ENCODE measurements at regions not wholly inside any gene's neighbourhood (a gene's known extent, or its start where the extent isn't known, plus 50 kb on each side); places are given as distances from the start of the nearest gene placed in this dataset.

DNA sequence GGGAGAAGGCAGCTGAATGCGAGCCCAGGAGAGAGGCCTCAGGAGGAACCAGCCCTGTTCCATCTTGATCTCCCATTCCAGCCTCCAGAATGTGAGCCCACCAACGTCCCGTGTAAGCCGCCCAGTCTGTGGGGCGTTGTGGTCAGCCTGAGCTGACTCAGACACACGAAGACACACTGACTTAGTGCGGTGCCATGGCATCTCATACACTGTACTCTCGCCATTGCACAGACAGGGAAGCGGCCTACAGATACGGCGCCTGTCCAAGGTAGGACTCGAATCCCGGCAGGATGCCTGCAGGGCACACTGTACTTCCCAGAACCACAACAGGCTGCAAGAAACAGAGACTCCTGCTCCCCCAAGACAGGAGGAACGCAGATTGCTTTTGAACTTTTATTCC, 179.6 kb downstream of the CTTN start:
- Histone ChIP-seq H3K4me3 (no peak overlapping the region), H3K27ac (no peak overlapping the region), H3K79me2 (ENCODE audit: low read depth) (no peaks in the 10 kb centered on the region), H3K36me3 (ENCODE audit: low read depth) (no peaks in the 10 kb centered on the region), H2AFZ (no peak overlapping the region), H3K4me1 (replicated peaks; ENCODE audit: insufficient read depth) (no peaks in the 10 kb centered on the region), H3K9me2 (ENCODE audit: insufficient read depth) (no peaks in the 10 kb centered on the region), H4K20me1 (ENCODE audit: insufficient read depth) (peaks cover 57% of the 10 kb centered on the region), H3K27me3 (ENCODE audit: insufficient read depth, low read depth) (no peaks in the 10 kb centered on the region), H3K4me2 (no peak overlapping the region), H3K9me3 (ENCODE audit: insufficient read depth, low read depth) (no peaks in the 10 kb centered on the region), H3F3A (ENCODE audit: insufficient read depth, low read depth) (no peaks in the 10 kb centered on the region)
- CTCF ChIA-PET, result no interaction called here
- no TSS peak for BruUV-seq (replicated peaks)
- POLR2A ChIA-PET (ENCODE audit: unreplicated experiment), result no interaction called here
- no peak for TF ChIP-seq EZH2 (IDR thresholded peaks at IDR 0.05; ENCODE audit: low read depth)
- intact Hi-C loops (cut with micrococcal nuclease; ENCODE audit: unreplicated experiment), result no loop called here
- DNase-seq, result no peak

DNA sequence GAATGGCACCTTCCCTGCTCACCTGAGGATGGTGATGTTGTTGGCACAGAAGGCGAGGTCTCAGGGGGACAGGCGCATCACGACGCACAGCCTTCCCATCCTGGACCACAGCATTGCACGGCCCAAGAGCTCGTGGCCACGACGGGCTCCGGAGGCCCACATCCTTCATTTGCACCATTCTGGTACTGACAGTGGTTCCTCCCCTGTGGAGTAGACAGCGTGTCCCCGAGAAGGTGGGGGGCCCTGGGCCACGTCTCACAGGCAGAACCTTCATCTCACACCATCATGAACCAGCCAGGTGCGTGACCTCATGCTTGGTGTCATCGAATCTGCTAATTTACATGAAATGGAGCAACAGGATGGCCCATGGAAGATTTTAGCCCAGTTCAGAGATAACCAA, 180.0 kb downstream of the CTTN start:
- POLR2A ChIA-PET (ENCODE audit: unreplicated experiment), result no interaction called here
- CTCF ChIA-PET, result no interaction called here
- Histone ChIP-seq H3K4me1 (replicated peaks; ENCODE audit: insufficient read depth) (no peaks in the 10 kb centered on the region), H3K9me2 (ENCODE audit: insufficient read depth) (no peaks in the 10 kb centered on the region), H2AFZ (no peak overlapping the region), H3K79me2 (ENCODE audit: low read depth) (no peaks in the 10 kb centered on the region), H3K4me3 (no peak overlapping the region), H3K27me3 (ENCODE audit: insufficient read depth, low read depth) (no peaks in the 10 kb centered on the region), H4K20me1 (ENCODE audit: insufficient read depth) (peaks cover 60% of the 10 kb centered on the region), H3K9me3 (ENCODE audit: insufficient read depth, low read depth) (no peaks in the 10 kb centered on the region), H3K4me2 (no peak overlapping the region), H3K36me3 (ENCODE audit: low read depth) (no peaks in the 10 kb centered on the region), H3F3A (ENCODE audit: insufficient read depth, low read depth) (no peaks in the 10 kb centered on the region), H3K27ac (no peak overlapping the region)
- no peak for DNase-seq
- TF ChIP-seq, protein P1, sequence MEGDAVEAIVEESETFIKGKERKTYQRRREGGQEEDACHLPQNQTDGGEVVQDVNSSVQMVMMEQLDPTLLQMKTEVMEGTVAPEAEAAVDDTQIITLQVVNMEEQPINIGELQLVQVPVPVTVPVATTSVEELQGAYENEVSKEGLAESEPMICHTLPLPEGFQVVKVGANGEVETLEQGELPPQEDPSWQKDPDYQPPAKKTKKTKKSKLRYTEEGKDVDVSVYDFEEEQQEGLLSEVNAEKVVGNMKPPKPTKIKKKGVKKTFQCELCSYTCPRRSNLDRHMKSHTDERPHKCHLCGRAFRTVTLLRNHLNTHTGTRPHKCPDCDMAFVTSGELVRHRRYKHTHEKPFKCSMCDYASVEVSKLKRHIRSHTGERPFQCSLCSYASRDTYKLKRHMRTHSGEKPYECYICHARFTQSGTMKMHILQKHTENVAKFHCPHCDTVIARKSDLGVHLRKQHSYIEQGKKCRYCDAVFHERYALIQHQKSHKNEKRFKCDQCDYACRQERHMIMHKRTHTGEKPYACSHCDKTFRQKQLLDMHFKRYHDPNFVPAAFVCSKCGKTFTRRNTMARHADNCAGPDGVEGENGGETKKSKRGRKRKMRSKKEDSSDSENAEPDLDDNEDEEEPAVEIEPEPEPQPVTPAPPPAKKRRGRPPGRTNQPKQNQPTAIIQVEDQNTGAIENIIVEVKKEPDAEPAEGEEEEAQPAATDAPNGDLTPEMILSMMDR (conservative IDR thresholded peaks at IDR 0.05), result no peak
- TF ChIP-seq EZH2 (IDR thresholded peaks at IDR 0.05; ENCODE audit: low read depth), result no peak
- intact Hi-C loops (cut with micrococcal nuclease; ENCODE audit: unreplicated experiment), result no loop called here
- no TSS peak for BruUV-seq (replicated peaks)

DNA sequence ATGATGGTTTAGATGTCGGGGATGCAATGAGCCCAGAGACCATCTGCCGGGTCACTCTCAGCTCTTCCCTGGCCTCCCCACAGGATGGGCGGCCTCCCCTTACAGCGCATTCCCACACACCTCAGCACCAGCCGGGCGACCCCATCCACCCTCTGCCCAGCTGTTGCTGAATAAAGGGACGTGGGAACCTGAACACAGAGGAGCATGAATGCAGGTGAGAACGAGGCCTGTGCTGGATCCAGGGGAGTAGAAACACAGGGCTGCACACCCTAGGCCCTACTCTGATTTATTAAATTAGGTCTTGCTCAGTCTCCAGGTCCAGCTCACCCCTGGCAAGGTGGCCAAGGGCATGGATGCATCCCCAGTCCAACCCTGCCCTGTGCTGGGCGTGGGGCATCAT, 180.5 kb downstream of the CTTN start:
- H2AFZ ChIP-seq, result no peak overlapping the region
- H3K9me3 ChIP-seq (ENCODE audit: insufficient read depth, low read depth), result no peaks in the 10 kb centered on the region
- TF ChIP-seq EZH2 (IDR thresholded peaks at IDR 0.05; ENCODE audit: low read depth), result no peak
- TF ChIP-seq, protein P1 (conservative IDR thresholded peaks at IDR 0.05), result no peak
- ChIA-PET POLR2A (ENCODE audit: unreplicated experiment) (no interaction called here), CTCF (no interaction called here)
- no peaks in the 10 kb centered on the region for H3K36me3 ChIP-seq (ENCODE audit: low read depth)
- H3K4me3 ChIP-seq, result no peak overlapping the region
- no peak overlapping the region for H3K4me2 ChIP-seq
- BruUV-seq (replicated peaks), result no TSS peak
- H3K27ac ChIP-seq, result no peak overlapping the region
- intact Hi-C loops (cut with micrococcal nuclease; ENCODE audit: unreplicated experiment), result no loop called here
- DNase-seq, result no peak
- H3F3A ChIP-seq (ENCODE audit: insufficient read depth, low read depth), result no peaks in the 10 kb centered on the region
- no peaks in the 10 kb centered on the region for H3K4me1 ChIP-seq (replicated peaks; ENCODE audit: insufficient read depth)
- no peaks in the 10 kb centered on the region for H3K9me2 ChIP-seq (ENCODE audit: insufficient read depth)
- no peaks in the 10 kb centered on the region for H3K27me3 ChIP-seq (ENCODE audit: insufficient read depth, low read depth)
- no peaks in the 10 kb centered on the region for H3K79me2 ChIP-seq (ENCODE audit: low read depth)
- peaks cover 60% of the 10 kb centered on the region for H4K20me1 ChIP-seq (ENCODE audit: insufficient read depth)

DNA sequence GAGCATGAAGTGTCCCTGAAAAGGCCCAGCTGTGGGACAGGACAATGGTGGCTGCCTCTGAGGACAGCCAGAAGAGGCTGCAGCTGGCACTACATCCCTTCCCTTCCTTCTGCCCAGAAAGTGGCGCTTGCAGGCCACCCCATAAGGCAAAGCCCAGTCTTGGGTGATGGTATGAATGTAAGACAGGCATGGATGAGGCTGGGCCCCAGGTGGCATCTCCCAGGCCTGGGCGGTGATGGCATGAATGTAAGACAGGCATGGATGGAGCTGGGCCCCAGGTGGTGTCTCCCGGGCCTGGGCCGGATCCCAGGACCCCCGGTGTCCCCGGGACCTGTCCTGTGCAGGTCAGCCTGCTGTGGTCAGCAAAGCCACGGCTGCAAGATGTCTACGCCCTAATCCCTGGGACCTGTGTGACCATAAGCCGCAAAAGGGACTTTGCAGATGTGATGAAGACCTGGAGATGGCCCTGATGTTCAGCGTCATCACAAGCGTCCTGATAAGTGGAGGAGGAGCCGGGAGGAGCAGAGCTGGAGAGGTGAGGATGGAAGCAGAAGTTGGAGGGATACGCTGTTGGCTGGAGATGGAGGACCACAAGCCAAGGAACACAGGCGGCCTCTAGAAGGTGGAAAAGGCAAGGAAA, 181.1 kb downstream of the CTTN start:
- Histone ChIP-seq H2AFZ (no peak overlapping the region), H4K20me1 (ENCODE audit: insufficient read depth) (peaks cover 56% of the 10 kb centered on the region), H3K79me2 (ENCODE audit: low read depth) (no peaks in the 10 kb centered on the region), H3K36me3 (ENCODE audit: low read depth) (no peaks in the 10 kb centered on the region), H3K9me3 (ENCODE audit: insufficient read depth, low read depth) (no peaks in the 10 kb centered on the region), H3K9me2 (ENCODE audit: insufficient read depth) (no peaks in the 10 kb centered on the region), H3K4me3 (no peak overlapping the region), H3F3A (ENCODE audit: insufficient read depth, low read depth) (no peaks in the 10 kb centered on the region), H3K27ac (no peak overlapping the region), H3K4me2 (no peak overlapping the region), H3K4me1 (replicated peaks; ENCODE audit: insufficient read depth) (no peaks in the 10 kb centered on the region), H3K27me3 (ENCODE audit: insufficient read depth, low read depth) (no peaks in the 10 kb centered on the region)
- intact Hi-C loops (cut with micrococcal nuclease; ENCODE audit: unreplicated experiment), result no loop called here
- CTCF ChIA-PET, result no interaction called here
- BruUV-seq (replicated peaks), result no TSS peak
- DNase-seq, result no peak
- POLR2A ChIA-PET (ENCODE audit: unreplicated experiment), result no interaction called here
- TF ChIP-seq, protein P1 (conservative IDR thresholded peaks at IDR 0.05), result no peak
- TF ChIP-seq EZH2 (IDR thresholded peaks at IDR 0.05; ENCODE audit: low read depth), result no peak
